Activated T-cell treated with anti-CD3 and anti-CD28 coated beads for 1 hour (primary cell): ENCODE measurements at regions not wholly inside any gene's neighbourhood (a gene's known extent, or its start where the extent isn't known, plus 50 kb on each side); places are given as distances from the start of the nearest gene placed in this dataset.

Experiments
- DNase-seq: peaks from one replicate; pipeline ENCODE4 v3.0.0-alpha.2; 2020; ENCODE audit warnings: low read depth

- DNase-seq, result no peak
Observed at GRCh38 chr3:177746337-177746933, 549.2 kb upstream of the TBL1XR1 start.

DNA sequence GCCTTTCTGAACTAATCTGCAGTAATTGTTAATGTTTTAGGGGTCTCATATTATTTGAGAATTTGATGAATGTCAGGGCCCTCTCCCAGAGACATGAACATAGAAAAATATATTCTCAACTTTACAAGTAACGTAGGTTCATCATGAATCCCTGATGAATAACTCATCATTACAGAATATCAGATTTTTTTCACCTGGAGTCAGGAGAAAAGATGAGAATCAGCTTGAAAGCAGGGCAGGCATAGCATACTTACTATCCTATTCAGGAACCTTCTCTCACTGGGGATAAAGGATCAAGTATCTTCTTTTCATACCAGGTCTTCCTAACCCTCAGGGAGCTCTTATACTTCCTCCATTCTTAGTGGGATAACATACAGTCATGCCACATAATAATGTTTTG, 552.6 kb upstream of the TBL1XR1 start:
- no peak for DNase-seq

GRCh38 chr3:177750436-177750835, 553.2 kb upstream of the TBL1XR1 start:
- DNase-seq, result no peak

- no peak for DNase-seq
Observed at GRCh38 chr3:177751770-177752169, 554.5 kb upstream of the TBL1XR1 start.

- DNase-seq, result no peak
Observed at GRCh38 chr3:177752831-177753230, 555.5 kb upstream of the TBL1XR1 start.

GRCh38 chr3:177753451-177754155, 556.3 kb upstream of the TBL1XR1 start:
- DNase-seq, result no peak

GRCh38 chr3:177754508-177754921, 557.2 kb upstream of the TBL1XR1 start:
- DNase-seq, result no peak

DNA sequence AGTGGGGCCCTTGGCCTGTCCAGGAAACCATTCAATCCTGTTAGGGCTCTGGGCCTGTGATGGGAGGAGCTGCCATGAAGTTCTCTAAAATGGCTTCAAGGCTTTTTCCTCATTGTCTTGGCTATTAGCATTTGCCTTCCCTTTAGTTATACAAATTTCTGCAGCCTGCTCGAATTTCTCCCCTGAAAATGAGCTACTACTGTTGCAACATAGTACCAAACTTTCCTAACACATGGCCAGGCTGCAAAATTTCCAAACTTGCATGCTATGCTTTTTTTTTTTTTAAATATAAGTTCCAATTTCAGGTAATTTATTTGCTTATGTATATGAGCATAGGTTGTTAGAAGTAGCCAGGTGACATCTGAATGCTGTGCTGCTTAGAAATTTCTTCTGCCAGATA, 560.8 kb upstream of the TBL1XR1 start:
- no peak for DNase-seq

DNA sequence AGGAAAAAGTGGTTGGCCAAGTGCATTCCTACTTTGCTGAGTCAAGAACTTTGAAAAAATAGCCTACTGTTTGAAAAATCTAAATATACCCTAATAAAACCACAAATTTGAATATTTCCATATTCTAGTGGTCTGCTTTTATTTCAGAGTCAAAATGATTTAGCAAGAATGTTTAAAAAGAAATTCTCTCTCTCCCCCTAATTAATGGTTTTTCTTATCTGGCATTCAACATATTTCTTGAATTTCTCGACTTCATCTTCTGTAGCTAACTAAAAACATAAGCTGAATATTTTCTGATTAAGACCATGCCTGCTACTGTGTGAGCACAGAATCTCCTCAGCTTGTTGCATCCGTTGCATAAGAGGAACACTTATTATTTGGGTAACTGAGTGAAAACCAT, 563.5 kb upstream of the TBL1XR1 start:
- DNase-seq, result no peak

GRCh38 chr3:177764377-177764912, 567.2 kb upstream of the TBL1XR1 start:
- no peak for DNase-seq

DNA sequence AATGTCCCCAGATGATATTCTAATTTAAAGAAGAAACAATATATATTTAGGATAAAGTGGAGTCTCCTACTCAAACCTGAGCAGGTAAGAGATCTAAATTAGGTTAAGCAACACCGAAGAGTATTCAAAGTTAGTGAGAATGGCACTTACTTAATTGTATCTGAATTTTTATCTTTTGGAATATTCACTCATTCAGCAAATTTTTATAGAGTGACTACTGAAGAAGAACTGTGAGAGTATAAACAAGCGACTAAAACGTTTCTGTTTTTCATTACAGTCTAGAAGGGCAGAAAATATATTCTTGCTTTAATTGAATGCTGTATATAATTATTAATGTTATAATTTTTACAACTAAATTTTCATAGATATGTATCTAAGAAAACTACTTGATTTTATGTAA, 567.7 kb upstream of the TBL1XR1 start:
- no peak for DNase-seq

GRCh38 chr3:177770383-177771230, 573.3 kb upstream of the TBL1XR1 start:
- no peak for DNase-seq

- DNase-seq, result no peak
Observed at GRCh38 chr3:177771780-177772179, 574.5 kb upstream of the TBL1XR1 start.

- no peak for DNase-seq
Observed at GRCh38 chr3:177772908-177773557, 575.8 kb upstream of the TBL1XR1 start.

- DNase-seq, result no peak
Observed at GRCh38 chr3:177773717-177774116, 576.4 kb upstream of the TBL1XR1 start.

DNA sequence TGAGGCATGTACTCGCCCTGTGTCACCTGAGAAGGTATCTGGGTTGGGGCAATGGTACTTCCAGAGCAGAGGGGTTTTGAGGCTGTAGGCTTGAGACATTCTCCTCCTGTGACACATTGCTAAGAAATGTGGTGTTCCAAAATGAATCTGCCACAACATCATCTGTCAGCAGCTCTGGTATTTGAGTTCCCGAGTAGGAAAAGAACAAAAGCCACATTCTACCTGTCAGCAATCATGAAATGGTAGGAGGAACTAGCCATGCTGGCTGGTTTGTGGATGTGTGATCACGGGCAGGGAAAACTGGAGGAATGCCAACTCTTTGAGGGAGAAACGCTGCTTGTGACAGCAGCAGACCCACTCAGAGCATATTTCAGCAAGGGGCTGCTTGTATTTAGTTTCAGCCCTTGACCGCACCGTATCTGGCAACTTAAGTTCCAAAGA, 579.4 kb upstream of the TBL1XR1 start:
- no peak for DNase-seq

DNA sequence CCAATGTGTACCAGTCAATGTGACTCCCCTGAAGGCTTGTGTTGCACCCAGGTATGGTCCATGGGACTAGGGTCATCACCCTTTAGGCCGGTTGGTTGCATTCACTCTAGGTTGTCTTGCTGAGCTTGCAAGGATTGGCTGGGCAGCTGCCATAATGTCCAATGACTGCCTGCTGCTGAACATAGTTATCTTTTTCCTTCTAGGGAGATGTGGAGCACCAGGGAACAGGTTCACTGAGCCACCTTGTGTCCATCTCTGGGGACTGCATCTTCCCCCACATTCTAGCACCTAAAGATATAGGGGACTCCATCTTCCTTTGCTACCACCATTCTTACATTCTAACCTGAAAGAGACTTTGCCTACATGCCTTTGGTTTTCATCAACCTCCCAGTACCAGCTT, 580.4 kb upstream of the TBL1XR1 start:
- DNase-seq, result no peak

DNA sequence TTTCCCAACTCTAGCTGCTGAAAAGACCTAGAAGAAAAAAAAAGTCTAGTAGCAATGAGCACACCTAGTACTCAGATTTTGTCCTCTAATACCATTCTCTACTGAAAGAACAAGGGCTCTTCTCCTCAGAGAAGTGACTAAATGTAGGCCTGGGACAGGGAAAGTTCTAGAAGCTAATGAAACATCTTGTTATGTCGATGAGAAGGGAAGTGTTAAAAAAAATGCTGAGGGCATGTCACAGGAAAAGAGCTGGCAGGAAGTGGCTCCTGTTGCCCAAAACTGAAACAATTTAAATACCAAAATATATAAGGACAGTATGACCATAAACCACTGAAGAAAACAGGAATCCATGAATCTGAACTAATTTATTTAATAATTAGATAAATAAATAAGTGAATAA, 581.4 kb upstream of the TBL1XR1 start:
- no peak for DNase-seq

DNA sequence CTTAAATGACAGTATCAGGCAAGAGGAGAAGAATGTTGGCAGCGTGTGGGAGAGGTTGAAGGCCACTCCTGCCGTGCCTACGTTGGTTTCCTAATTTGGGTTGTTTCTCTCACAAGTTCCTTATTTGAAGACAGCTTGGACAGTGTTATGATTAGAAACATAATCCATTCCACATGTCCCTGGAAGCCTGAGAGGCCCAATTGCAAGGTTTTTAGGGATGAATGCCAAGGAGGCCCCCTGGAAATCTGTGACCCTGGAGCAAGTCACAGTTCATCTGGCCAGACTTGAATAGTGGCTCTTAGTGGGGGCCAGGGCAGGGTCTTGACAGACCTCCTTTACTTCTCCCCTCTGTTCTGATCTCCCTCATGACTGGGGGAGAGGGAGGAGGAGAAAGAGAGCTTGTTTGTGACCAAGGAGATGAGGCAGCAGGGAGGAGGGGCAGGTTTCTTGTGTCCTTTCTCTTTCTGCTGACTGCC, 584.4 kb upstream of the TBL1XR1 start:
- no peak for DNase-seq

- DNase-seq, result no peak
Observed at GRCh38 chr3:177783338-177783737, 586.1 kb upstream of the TBL1XR1 start.

DNA sequence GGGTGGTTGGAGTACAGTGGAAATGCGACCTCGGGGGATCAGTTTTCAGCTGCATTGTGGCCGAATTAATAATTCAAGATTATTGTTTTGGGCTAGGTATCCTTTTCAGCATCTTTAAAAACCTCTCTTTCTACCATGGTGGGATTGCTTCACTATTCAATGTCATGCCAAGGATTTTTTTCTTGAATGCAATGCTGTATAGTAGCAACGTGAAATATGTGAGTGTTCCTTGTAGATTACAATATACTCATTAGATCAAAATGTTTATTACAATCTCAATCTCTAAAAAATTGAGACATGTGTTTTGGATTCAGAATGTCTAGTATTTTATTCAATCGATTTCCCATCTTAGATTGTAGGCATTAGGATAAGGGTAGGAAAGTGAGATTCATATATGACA, 586.5 kb upstream of the TBL1XR1 start:
- no peak for DNase-seq
